RWPE2 (cell line): ENCODE measurements at regions not wholly inside any gene's neighbourhood (a gene's known extent, or its start where the extent isn't known, plus 50 kb on each side); places are given as distances from the start of the nearest gene placed in this dataset.

Experiments
- ATAC-seq: fragments of 200-7000 bp; cut with Tn5 transposase; 3 replicates; pipeline ENCODE4 v1.9.1; 2021; ENCODE audit warnings: low read depth
- DNase-seq: peaks from one replicate; pipeline ENCODE4 v3.0.0-alpha.2; 2020; ENCODE audit warnings: low spot score
- H3K27ac ChIP-seq: fragments of 450-650 bp; 2 replicates; pipeline ENCODE4 v1.5.1; 2017; ENCODE audit warnings: mild to moderate bottlenecking; ENCODE audit not compliant: poor library complexity, severe bottlenecking
- H3K27me3 ChIP-seq: fragments of 250-450 bp; sonication (Bioruptor Pico); 2 replicates; pipeline ENCODE4 v1.5.1; 2021; ENCODE audit warnings: mild to moderate bottlenecking, moderate library complexity; ENCODE audit not compliant: insufficient read depth, poor library complexity, severe bottlenecking
- H3K36me3 ChIP-seq: fragments of 250-450 bp; sonication (Bioruptor Pico); 2 replicates; pipeline ENCODE4 v1.5.1; 2020; ENCODE audit warnings: low read depth, mild to moderate bottlenecking, moderate library complexity
- H3K4me1 ChIP-seq: fragments of 250-450 bp; sonication (Bioruptor Pico); 2 replicates; pipeline ENCODE4 v1.5.1; 2021; ENCODE audit warnings: mild to moderate bottlenecking, moderate library complexity; ENCODE audit not compliant: insufficient read depth, poor library complexity, severe bottlenecking
- H3K4me3 ChIP-seq: fragments of 250-450 bp; sonication (Bioruptor Pico); 2 replicates; pipeline ENCODE4 v1.5.1; 2021; ENCODE audit warnings: mild to moderate bottlenecking, moderate library complexity; ENCODE audit not compliant: severe bottlenecking
- H3K9me3 ChIP-seq: fragments of 250-450 bp; sonication (Bioruptor Pico); 2 replicates; pipeline ENCODE4 v1.5.1; 2021; ENCODE audit warnings: mild to moderate bottlenecking, moderate library complexity; ENCODE audit not compliant: severe bottlenecking
- CTCF ChIP-seq: fragments of 450-650 bp; IDR thresholded peaks from one replicate; pipeline ENCODE4 v1.5.1; 2017; ENCODE audit warnings: mild to moderate bottlenecking, moderate library complexity; ENCODE audit not compliant: poor library complexity, severe bottlenecking

GRCh38 chr2:59961746-59962145 lies 591.7 kb downstream of the BCL11A start:
- ATAC-seq: no peak

GRCh38 chr2:59959944-59960343 lies 593.5 kb downstream of the BCL11A start:
- H3K27me3 ChIP-seq: no peaks in the 10 kb centered on the region
- no peaks in the 10 kb centered on the region for H3K9me3 ChIP-seq
- no peak overlapping the region for H3K27ac ChIP-seq
- no peak overlapping the region for H3K4me3 ChIP-seq
- DNase-seq (no peak), ATAC-seq (no peak)
- TF ChIP-seq CTCF: no peak
- no peaks in the 10 kb centered on the region for H3K4me1 ChIP-seq
- H3K36me3 ChIP-seq: no peaks in the 10 kb centered on the region

More at GRCh38 chr2:59961746-59962145, 591.7 kb downstream of the BCL11A start:
- Histone ChIP-seq H3K27ac (no peak overlapping the region), H3K4me1 (no peaks in the 10 kb centered on the region), H3K4me3 (no peak overlapping the region), H3K9me3 (no peaks in the 10 kb centered on the region), H3K36me3 (no peaks in the 10 kb centered on the region), H3K27me3 (no peaks in the 10 kb centered on the region)
- TF ChIP-seq CTCF: no peak
- DNase-seq: no peak

- H3K27ac ChIP-seq: no peak overlapping the region
- H3K9me3 ChIP-seq: no peaks in the 10 kb centered on the region
- ATAC-seq (no peak), DNase-seq (no peak)
- H3K27me3 ChIP-seq: no peaks in the 10 kb centered on the region
- no peak overlapping the region for H3K4me3 ChIP-seq
- H3K4me1 ChIP-seq: no peaks in the 10 kb centered on the region
- H3K36me3 ChIP-seq: no peaks in the 10 kb centered on the region
- TF ChIP-seq CTCF: no peak
Measured at GRCh38 chr2:59957504-59957903, 596.0 kb downstream of the BCL11A start.

- Histone ChIP-seq H3K9me3 (no peaks in the 10 kb centered on the region), H3K36me3 (no peaks in the 10 kb centered on the region), H3K27ac (no peak overlapping the region), H3K4me1 (no peaks in the 10 kb centered on the region), H3K27me3 (no peaks in the 10 kb centered on the region), H3K4me3 (no peak overlapping the region)
- TF ChIP-seq CTCF: no peak
- ATAC-seq (no peak), DNase-seq (no peak)
Measured at GRCh38 chr2:59956981-59957380, 596.5 kb downstream of the BCL11A start.

GRCh38 chr2:59947917-59948541 lies 605.4 kb downstream of the BCL11A start:
- no peaks in the 10 kb centered on the region for H3K36me3 ChIP-seq
- TF ChIP-seq CTCF: no peak
- DNase-seq: no peak
- no peak overlapping the region for H3K4me3 ChIP-seq
- no peak overlapping the region for H3K27ac ChIP-seq
- H3K9me3 ChIP-seq: no peaks in the 10 kb centered on the region
- H3K4me1 ChIP-seq: no peaks in the 10 kb centered on the region
- ATAC-seq: no peak
- H3K27me3 ChIP-seq: peaks cover 3% of the 10 kb centered on the region
